ENCODE measurements at regions not wholly inside any gene's neighbourhood (a gene's known extent, or its start where the extent isn't known, plus 50 kb on each side); places are given as distances from the start of the nearest gene placed in this dataset.
"Not testable (repeated sequence)": the region's sequence is repeated elsewhere in the genome, so short reads cannot be mapped to it uniquely, and the experiment has no call there.

DNA sequence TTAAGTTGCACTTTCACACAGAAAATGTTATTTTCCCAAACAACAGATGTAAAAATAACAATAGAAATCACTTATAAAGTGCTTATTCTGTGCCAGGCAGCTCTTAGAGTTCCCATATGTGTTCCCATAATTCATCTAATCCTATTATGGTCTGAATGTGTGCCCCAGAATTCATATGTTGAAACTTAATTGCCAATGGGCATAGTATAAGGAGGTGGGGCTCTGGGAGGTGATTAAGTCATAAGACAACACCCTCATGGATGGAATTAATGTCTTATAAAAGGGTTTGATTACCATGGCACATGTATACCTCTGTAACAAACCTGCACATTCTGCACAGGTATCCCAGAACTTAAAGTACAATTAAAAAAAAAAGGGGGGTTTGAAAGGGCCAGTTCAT, 92.7 kb downstream of the FZD1 start:
- no peak for DNase-seq (ENCODE audit: low spot score)

DNA sequence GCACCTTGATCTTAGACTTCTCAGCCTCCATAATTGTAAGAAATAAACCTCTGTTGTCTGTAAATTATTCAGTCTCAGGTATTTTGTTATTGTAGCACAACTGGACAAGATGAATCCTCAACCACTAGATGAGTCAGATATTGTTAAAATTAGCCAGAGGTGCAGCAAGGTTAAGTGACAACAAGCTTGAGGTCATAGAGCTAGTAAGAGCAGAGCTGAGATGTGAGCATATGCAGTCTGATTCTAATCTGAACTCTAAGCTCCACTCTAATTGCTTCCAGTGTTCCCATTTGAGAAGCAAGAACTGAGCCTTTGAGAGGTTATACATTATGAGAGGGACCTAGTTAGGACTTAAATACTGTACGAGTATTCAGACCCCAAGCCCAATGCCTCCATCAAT, 93.1 kb downstream of the FZD1 start:
- DNase-seq (ENCODE audit: low spot score) = no peak

DNA sequence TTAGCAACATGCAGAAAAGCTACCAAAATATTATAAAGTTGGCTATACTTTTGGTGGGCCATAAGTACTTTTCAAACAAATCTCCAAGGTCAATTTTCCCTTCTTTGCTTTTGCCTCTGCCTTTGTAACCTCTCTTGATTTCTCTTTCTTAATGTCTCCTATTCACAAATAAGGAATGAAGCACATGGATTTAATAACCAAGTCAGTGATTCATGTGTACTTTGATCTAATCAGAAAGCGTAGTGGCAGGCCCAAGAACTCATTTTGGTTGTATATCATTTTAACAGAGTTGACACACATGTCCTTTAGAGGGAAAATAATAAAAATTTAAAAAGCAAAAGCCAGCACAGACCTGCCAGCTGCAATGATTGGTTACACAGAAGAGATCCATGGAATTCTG, 93.7 kb downstream of the FZD1 start:
- no peak for DNase-seq (ENCODE audit: low spot score)

DNA sequence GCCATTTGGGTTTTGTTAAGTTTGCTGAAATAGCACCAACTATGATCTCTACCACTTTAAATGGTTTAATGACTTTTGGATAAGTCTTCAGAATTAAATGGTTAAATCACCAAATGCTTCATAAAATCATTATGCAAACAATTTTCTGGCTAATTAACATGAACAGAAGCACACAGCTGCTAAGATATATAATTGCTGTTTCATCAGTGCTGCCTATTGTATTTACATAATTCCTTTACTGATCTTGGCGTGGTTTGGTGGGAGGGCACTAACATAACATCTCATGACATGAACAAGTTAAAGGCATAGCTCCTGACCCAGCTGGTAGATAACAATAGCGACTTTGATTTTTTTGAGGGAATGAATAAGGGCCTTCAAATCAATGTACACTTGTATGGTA, 94.1 kb downstream of the FZD1 start:
- no peak for DNase-seq (ENCODE audit: low spot score)

DNA sequence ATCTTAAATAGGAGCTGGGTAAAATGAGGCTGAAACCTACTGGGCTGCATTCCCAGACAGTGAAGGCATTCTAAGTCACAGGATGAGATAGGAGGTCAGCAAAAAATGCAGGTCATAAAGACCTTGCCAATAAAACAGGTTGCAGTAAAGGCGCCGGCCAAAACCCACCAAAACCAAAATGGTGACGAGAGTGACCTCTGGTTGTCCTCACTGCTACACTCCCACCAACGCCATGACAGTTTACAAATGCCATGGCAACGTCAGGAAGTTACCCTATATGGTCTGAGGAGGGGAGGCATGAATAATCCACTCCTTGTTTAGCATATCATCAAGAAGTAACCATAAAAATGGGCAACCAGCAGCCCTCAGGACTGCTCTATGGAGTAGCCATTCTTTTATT, 100.9 kb downstream of the FZD1 start:
- DNase-seq (ENCODE audit: low spot score) = not testable (repeated sequence)

DNA sequence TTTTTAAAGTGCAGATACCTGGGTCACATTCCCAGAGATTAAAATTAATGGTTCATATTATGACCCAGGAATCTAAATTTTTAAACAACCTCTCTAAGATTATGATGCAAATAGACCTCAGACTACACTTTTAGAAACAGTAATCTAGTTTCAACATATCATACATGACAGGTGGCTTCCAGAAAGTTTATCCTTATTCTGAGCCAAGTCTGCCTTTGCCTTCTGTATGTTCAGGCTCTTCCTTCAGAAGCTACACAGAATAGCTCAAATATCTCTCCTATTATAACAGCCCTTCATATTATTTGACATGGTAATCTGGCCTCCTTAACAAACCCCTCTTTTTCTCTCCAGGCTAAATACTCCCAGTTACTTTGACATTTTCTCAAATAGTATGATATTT, 101.9 kb downstream of the FZD1 start:
- DNase-seq (ENCODE audit: low spot score) = no peak

DNA sequence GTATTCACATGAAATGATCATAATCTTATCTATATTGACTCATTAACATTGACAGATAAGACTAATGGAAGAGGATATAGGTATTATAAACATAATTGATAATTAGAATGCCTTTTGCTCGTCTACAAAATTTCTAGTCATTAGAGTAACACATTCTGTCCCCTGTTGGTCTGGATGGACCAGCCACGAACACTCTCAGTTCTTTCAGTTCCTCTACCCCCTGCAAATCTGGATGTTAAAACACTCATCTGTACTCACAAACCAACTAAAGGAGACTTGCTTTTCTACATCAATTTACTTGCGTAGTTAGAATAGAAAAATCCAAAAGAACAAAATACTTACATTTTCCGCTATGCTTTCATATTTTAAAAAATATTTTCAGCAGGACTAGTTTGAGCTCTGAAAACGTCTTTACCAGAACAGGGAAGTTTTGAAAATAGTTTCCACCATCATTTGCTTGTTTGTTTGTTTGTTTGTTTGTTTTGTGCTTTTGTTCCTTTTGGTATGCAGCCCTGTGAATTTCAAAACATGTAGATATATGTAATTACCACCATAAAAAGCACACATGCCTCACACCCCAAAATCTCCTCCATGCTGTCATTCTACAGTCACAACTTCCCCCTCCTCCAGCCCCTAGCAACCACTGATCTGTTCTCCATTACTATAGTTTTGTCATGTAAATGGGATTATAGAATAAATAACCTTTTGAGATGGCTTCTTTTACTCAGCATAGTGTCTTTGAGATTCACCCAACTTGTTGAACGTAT, 103.8 kb downstream of the FZD1 start:
- no peak for DNase-seq (ENCODE audit: low spot score)

DNA sequence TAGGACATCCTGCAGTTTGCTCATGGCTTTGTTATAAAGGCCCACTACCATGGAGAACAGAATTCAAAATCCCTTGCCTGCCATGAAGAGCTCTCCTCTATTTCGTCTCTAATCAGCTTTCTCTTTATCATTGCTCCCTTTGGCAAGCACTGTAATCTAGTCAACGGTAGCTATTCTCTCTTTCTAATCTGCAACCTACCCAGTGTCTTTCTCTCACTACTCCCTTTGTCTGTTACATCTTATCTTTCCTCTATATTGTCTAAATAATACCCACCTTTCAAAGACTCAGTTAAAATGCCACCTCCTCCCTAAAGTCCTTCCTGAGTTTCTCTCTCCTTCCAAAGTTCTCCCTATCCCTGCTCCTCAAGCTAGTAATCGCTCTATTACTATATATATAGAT, 108.1 kb downstream of the FZD1 start:
- DNase-seq (ENCODE audit: low spot score) = no peak

DNA sequence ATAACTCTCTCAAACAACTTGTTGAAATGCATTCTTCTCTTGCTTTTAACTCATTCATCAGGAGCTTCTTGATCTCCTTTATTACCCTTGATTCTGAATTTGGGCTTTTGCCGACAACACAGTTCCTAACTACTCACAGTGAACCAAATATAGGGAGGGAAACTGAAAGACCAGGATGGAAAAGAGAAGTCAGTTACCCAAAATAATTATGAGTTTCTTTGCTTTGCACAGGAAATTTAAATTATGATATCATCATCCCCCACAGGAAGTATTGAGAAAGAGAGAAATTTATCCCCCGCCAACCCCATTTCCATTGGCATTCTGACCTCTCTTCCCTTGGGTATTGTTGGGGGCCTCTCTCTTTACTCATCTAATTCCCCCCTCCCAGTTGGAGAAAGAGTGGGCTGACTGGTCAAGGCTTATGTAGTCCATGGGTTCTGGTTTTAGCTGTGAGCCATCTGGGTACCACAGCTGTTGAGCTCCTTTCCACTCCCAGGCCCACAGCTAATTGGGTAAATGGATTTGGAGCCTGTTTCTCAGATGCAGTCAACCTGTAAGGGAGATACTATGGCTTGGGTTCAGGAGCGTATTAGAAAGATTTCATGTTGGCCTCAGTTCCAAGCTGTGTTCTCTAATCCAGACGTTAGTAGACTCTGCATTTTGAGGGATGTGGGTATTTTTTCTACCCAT, 109.0 kb downstream of the FZD1 start:
- DNase-seq (ENCODE audit: low spot score) = no peak

DNA sequence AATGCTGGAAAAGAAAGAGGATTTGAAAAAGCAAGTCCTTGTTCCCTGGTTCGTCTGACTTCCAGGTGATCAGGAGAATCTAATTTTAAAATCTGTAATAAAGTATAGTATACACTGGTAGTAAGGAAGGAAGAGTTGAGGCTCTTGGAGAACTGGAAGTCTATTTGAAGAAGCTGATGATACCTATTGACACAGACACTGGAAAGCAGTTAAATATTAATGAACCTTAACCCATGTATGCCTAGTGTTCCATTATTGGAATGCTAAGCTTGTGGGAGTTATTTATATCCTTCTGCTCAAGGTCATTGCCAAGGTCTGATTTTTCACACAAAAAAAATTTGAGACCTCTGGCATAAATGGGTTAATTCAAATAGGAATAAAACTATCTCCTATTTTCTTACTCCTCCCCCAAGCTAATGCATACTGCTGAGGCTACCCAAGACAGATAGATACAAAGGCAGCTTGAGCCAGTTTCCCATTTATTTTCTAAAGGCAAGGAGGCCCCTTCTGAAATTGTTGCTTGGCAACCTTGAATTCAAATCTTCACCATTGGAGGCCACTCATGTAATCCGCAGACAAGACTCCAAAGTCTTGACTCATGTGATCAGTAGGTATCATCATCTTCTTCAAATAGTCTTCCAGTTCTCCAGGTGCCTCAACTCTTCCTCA, 110.2 kb downstream of the FZD1 start:
- DNase-seq (ENCODE audit: low spot score) = no peak

DNA sequence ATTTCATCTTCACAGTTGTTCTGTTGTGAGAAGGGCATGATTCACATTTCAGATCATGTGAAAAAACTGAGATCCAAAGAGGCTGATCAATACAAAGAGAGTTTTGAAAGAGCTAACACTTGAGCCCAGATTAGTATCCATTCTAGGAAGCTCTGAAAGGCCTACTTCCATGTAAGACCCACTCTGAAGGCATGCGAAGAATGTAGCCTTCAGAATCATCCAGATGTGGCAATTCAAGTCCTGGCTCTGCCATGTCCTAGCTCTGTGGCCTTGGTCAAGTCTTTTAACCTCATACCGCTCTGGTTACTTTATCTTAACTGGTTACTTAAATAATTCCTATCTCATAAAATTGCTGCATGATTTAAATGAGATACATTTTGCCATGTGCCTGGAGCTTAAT, 111.1 kb downstream of the FZD1 start:
- DNase-seq (ENCODE audit: low spot score) = no peak

DNA sequence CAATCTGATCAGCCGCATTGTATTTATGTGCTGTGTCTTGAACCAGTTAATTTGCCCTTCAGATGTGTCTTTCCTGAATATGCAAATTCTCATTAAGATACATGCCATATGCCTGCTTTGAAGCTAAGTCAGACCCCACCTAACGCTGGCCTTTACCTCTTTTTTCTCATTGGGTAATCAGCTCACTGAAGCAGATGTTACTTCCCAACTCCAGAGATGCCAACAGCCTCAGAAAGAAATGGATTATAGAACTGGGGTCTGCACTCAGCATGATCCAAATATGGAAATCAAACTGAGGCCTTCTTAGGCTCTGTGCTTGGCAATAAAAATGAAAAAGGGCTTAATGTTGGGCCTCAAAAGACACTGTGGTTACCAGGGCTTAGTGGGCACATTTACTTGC, 113.9 kb downstream of the FZD1 start:
- DNase-seq (ENCODE audit: low spot score) = no peak

DNA sequence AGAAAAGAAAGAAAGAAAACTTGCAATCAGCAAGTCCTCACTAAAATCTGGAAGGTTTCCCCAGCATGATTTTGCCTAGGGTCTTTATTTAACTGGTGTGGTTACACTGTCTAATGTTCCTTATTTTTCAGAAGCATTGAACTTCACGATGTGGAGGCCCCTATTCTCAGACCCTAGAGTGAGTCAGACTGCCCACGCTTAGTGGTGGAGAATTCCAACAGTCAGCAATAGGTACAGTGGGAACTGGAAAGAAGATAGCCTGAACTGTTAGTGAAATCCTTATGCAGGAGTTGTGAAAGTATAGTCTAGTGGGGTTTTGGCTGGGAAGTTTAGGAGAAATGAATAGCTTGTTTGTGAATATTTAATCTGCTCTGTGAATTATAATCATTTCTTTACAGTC, 115.0 kb downstream of the FZD1 start:
- no peak for DNase-seq (ENCODE audit: low spot score)

DNA sequence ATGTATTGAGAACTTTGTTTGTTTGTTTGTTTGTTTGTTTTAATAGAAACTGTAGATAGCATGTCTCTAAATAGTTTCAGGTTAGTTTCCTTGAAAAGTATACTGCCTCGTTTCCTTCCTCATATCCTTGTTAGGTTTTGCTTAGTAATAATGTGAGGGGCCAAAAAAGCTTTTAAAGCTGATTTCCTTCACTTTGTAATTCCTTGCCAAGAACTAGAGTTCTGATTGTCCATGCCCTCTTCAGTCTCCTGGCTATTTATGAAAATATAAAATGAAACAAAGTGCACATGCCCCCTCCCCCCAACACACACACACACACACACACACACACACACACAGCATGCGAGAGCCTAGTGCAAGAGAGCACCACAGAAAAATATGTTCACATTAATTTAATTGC, 115.8 kb downstream of the FZD1 start:
- no peak for DNase-seq (ENCODE audit: low spot score)

DNA sequence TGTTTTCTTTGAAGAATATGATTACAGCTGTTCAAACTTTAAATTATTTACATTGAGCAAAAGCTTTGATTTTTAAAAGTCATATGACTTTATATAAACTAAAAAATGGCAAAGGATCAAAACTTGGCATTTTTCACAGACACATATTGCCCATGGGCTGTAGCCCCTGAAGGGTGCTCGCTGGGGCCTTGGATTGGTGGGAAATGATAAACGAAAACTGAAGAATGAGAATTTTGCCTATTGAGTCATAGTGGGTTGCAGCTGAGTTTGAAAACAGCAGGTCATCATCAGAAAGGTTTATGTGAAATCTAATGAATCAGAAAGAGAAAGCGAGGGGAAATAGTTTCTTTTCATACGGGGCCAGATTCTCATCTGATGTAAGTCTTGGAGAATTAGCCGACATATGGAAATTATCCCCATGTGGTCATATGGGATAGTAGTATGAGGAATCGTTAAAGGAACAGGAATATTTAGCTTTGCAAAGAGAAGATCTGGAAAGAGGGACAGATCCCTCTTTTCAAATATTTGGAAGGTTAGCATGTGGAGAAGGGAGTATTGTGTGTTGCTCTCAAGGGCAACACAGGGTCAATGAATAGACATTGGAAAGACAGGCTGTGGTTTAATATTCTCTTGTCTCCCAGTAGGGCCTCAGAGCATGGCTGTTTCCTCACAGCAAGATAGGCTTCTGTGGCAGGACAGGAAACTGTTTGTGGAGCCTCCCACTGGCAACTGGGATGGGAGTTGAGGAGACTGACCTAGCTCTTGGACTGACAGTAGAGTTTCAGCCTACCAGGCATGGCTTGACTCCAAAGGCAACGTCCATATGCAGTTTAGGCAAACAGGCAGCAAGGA, 119.0 kb downstream of the FZD1 start:
- no peak for DNase-seq (ENCODE audit: low spot score)

DNA sequence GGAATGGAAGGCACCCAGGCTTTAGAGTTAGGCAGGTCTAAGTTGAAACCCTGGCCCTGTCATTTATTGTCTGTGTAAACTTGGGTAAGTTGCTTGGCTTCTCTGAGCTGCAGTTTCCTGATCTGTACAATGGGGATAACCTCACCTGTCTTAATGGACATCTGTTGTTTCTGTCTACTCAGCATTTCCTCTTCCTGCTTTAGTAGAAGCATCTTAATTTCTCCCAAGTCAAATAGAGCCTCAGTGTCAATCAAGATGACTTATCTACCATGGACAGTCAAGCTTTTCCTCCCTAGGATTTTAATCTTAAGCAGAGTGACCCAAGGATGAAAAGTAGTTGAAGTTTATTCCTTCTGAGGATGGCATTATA, 119.7 kb downstream of the FZD1 start:
- no peak for DNase-seq (ENCODE audit: low spot score)

DNA sequence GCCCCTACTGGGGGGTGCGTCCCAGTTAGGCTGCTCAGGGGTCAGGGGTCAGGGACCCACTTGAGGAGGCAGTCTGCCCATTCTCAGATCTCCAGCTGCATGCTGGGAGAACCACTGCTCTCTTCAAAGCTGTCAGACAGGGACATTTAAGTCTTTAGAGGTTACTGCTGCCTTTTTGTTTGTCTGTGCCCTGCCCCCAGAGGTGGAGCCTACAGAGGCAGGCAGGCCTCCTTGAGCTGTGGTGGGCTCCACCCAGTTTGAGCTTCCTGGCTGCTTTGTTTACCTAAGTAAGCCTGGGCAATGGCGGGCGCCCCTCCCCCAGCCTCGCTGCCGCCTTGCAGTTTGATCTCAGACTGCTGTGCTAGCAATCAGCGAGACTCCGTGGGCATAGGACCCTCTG, 130.5 kb downstream of the FZD1 start:
- DNase-seq (ENCODE audit: low spot score) = not testable (repeated sequence)

DNA sequence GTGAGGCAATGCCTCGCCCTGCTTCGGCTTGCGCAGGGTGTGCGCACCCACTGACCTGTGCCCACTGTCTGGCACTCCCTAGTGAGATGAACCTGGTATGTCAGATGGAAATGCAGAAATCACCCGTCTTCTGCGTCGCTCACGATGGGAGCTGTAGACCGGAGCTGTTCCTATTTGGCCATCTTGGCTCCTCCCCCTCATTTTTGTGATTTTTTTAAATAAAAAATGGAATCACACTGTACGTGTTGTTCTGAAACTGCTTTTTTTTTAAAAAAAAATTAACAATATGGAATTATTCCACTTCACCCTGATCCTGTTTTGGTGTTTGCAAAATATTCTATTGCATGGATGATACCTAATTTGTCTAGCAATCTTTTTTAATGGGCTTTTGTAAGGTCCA, 131.1 kb downstream of the FZD1 start:
- DNase-seq (ENCODE audit: low spot score) = not testable (repeated sequence)

DNA sequence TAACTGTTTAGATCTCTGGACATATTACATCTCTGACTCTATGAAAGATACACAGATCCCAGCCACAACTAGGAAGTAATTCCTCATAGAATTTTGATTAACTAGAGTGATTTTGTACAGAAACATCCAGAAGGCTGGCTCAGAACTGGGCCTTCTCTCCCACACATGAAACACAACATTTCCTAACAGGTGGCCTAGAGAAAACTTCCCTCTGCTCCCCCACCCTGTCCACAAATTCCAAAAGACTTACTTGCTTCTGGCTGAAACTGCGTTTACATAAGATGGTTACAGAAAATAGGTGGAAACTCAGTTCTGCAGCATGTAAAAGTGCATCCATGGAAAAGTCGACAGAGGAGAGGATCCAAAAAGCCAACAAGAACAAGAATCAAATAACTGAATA, 132.9 kb downstream of the FZD1 start:
- DNase-seq (ENCODE audit: low spot score) = no peak

DNA sequence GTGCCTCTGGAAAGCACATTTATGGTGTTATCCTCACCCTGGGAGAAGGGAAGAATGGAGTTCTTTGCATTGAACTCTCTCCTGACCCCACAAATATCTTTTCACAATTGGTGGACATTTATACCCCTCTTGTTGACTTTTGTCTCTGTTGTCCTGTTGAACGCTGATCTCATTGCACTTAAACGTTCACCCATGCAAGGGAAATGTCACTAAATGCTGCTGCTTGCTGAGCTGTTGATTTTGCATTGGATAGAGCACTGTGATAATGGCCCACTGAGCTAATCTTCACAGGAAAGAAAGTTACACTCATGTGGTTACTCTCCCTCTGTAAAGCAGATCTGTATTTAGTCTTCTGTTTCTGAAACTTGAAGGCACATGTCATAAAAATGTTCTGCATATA, 133.4 kb downstream of the FZD1 start:
- DNase-seq (ENCODE audit: low spot score) = no peak

DNA sequence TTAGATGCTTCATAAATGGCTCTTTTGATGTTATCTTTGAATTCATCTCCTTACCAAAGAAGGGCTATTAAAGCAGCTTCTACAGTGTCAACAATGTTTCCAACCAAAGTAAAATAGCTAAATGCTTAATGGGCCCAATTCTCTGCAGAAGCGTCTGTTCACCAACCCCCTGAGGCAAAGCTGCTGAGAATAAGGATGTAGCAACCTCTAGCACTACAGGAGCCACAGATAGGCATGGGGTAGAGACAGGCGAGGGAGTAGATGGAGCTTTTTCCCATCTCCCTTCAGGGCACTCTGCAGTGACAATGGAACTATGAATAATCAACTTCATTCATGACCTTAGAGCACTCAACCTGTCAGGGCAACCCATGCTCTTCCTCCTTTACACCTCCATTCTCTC, 134.1 kb downstream of the FZD1 start:
- no peak for DNase-seq (ENCODE audit: low spot score)

DNA sequence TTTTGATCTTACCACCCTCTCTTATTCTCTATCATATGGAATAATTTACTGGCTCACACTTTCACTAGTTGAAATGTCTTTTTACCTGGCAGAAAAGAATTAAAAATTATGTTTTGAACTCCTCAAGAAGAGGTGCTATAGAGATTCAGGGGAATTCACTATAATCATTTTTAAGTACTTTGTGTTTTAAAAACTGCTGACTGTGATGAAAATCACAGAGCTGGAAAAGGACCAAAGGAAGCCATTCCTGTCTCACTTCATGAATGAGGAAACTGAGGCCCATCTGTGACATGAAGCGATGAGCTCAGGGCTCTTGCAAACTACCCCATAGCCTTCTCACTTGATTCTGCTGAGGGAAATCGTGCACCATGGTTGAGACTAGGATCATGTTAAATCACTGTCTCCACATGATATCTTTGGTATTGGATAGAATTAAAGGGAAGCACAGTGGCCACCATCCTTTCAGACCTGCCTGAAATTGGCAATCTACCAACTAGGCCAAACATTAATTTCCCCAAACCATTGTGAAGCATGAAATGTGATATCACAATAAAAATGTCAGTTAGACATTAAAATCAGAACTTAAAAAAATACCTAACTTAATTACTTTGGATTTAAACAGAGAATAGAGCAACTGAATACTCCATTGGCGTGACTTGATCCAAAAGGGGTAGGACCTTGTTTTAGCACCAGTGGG, 141.0 kb downstream of the FZD1 start:
- DNase-seq (ENCODE audit: low spot score) = no peak
